ENCODE measurements at regions not wholly inside any gene's neighbourhood (a gene's known extent, or its start where the extent isn't known, plus 50 kb on each side); places are given as distances from the start of the nearest gene placed in this dataset.
"Not testable (repeated sequence)": the region's sequence is repeated elsewhere in the genome, so short reads cannot be mapped to it uniquely, and the experiment has no call there.

DNA sequence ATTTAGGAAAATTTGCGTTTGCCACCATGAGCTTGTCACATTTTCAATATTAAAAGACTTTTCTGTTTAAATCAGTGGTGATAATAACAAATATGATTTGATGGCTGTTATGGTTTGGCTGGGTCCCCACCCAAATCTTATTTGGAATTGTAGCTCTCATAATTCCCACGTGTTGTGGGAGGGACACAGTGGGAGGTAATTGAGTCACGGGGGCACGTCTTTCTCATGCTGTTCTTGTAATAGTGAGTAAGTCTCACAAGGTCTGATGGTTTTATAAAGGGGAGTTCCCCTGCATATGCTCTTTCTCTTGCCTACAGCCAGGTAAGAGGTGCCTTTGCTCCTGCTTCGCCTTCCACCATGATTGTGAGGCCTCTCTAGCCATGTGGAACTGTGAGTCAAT lies 83.4 kb upstream of the RGPD4 start:
- no peak overlapping the region for H3K4me3 ChIP-seq (ENCODE audit: control insufficient read depth, low read depth, low read length)

DNA sequence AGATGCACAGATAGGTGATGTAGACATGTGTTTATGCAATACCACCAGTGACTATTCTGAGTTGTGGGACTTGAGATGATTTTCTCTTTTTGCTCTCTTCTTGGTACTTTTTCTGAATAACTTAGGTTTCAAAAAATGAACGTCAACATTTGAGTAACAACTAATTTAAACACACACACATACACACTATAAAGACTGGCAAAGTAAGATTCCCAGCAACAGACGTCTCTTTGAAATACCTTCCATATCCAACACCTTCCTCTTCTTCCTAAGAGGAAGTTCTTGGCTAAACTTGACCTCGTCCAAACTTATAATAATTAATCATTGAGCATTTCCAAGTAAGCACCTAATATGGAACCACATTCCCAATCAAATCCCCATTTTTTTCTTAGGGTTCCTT lies 81.6 kb upstream of the RGPD4 start:
- H3K4me3 ChIP-seq (ENCODE audit: control insufficient read depth, low read depth, low read length): no peak overlapping the region
- DNase-seq (ENCODE audit: low read depth): no peak
- TF ChIP-seq, protein P1, sequence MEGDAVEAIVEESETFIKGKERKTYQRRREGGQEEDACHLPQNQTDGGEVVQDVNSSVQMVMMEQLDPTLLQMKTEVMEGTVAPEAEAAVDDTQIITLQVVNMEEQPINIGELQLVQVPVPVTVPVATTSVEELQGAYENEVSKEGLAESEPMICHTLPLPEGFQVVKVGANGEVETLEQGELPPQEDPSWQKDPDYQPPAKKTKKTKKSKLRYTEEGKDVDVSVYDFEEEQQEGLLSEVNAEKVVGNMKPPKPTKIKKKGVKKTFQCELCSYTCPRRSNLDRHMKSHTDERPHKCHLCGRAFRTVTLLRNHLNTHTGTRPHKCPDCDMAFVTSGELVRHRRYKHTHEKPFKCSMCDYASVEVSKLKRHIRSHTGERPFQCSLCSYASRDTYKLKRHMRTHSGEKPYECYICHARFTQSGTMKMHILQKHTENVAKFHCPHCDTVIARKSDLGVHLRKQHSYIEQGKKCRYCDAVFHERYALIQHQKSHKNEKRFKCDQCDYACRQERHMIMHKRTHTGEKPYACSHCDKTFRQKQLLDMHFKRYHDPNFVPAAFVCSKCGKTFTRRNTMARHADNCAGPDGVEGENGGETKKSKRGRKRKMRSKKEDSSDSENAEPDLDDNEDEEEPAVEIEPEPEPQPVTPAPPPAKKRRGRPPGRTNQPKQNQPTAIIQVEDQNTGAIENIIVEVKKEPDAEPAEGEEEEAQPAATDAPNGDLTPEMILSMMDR (IDR thresholded peaks at IDR 0.05; ENCODE audit: control insufficient read depth, insufficient read depth, low read depth, low read length, missing control alignments): no peak

More for the DNA sequence above, 83.4 kb upstream of the RGPD4 start:
- no peak for DNase-seq (ENCODE audit: low read depth)
- TF ChIP-seq, protein P1 (IDR thresholded peaks at IDR 0.05; ENCODE audit: control insufficient read depth, insufficient read depth, low read depth, low read length, missing control alignments): no peak

GRCh38 chr2:107746552-107747198 lies 80.0 kb upstream of the RGPD4 start:
- not testable (repeated sequence) for H3K4me3 ChIP-seq (ENCODE audit: control insufficient read depth, low read depth, low read length); DNase-seq (ENCODE audit: low read depth)

DNA sequence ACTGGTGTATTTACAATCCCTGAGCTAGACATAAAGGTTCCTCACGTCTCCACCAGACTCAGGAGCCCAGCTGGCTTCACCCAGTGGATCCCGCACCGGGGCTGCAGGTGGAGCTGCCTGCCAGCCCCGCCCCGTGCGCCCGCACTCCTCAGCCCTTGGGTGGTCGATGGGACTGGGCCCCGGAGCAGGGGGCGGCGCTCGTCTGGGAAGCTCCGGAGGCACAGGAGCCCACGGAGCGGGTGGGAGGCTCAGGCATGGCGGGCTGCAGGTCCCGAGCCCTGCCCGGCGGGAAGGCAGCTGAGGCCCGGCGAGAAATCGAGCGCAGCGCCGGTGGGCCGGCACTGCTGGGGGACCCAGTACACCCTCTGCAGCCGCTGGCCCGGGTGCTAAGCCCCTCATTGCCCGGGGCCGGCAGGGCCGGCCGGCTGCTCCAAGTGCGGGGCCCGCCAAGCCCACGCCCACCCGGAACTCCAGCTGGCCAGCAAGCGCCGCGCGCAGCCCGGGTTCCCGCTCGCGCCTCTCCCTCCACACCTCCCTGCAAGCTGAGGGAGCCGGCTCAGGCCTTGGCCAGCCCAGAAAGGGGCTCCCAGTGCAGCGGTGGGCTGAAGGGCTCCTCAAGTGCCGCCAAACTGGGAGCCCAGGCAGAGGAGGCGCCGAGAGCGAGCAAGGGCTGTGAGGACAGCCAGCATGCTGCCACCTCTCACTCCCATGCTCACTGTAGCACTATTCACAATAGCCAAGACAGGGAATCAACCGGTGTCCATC lies 79.3 kb upstream of the RGPD4 start:
- not testable (repeated sequence) for DNase-seq (ENCODE audit: low read depth); H3K4me3 ChIP-seq (ENCODE audit: control insufficient read depth, low read depth, low read length)

DNA sequence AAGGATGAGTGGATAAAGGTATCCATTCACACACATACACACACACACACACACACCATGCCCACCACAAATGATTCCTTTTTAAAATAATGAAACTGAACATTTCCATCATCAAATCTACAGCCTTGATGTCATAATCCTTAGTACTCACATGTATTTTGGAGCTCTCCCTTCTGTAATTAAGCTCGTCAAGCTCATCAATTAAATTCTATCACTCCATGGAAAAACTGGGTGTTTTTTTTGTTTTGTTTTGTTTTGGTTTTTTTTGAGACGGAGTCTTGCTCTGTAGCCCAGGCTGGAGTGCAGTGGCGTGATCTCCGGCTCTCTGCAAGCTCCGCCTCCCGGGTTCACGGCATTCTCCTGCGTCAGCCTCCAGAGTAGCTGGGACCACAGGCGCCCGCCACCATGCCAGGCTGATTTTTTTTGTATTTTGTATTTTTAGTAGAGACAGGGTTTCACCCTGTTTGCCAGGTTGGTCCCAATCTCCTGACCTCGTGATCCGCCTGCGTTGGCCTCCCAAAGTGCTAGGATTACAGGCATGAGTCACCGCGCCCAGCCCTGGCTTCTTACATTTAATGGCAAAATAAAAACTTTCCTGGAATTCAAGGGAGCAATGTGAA lies 78.6 kb upstream of the RGPD4 start:
- DNase-seq (ENCODE audit: low read depth): no peak
- TF ChIP-seq, protein P1 (IDR thresholded peaks at IDR 0.05; ENCODE audit: control insufficient read depth, insufficient read depth, low read depth, low read length, missing control alignments): no peak
- H3K4me3 ChIP-seq (ENCODE audit: control insufficient read depth, low read depth, low read length): no peak overlapping the region

DNA sequence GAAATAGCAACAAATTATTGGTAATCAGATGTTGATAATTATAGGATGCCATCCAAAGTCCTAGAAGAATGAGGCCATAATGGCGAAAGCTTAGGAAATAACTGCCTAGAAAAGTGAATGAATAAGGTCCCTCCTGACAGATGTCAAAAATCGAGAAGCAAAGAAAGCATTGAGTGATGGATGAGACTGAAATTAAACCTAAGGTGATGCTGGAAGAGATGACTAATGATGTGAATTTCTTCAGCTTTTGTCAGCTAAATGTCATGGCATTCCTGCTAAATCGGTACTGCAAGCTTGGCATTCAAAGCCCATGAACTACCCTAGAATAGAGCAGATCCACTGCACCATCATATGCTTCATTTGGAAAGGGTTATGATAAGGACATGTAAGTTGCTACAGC lies 74.8 kb upstream of the RGPD4 start:
- TF ChIP-seq, protein P1 (IDR thresholded peaks at IDR 0.05; ENCODE audit: control insufficient read depth, insufficient read depth, low read depth, low read length, missing control alignments): no peak
- no peak for DNase-seq (ENCODE audit: low read depth)
- H3K4me3 ChIP-seq (ENCODE audit: control insufficient read depth, low read depth, low read length): no peak overlapping the region

DNA sequence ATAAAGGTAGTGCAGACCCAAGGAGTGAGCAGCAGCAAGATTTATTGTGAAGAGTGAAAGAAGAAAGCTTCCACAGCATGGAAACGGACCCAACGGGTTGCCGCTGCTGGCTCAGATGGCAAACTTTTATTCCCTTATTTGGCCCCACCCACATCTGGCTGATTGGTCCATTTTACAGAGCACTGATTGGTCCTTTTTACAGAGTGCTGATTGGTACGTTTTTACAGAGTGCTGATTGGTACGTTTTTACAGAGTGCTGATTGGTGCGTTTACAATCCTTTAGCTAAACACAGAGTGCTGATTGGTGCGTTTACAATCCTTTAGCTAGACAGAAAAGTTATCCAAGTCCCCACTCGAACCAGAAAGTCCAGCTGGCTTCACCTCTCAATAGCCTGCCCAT lies 72.9 kb upstream of the RGPD4 start:
- H3K4me3 ChIP-seq (ENCODE audit: control insufficient read depth, low read depth, low read length); DNase-seq (ENCODE audit: low read depth): not testable (repeated sequence)

DNA sequence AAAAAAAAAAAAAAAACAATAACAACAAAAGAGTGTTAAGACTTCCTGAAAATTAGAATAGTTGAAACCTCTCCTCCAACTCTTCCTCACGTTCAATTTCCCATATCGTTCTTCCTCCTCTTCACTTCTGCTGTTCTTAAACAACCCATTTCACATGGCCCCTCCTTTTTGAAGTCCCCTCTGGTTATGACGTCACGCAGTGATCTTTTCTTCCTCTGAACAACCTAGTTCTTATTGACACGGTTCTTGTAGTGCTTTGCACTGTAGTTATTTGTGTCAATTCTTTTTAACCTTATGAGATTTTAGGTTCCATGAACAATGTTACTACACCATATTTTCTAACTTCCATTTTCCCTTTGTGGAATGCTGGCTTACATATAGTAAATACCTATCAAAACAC lies 69.5 kb upstream of the RGPD4 start:
- no peak for DNase-seq (ENCODE audit: low read depth)
- TF ChIP-seq, protein P1 (IDR thresholded peaks at IDR 0.05; ENCODE audit: control insufficient read depth, insufficient read depth, low read depth, low read length, missing control alignments): no peak
- H3K4me3 ChIP-seq (ENCODE audit: control insufficient read depth, low read depth, low read length): no peak overlapping the region

Data from AG09309 (cell line).